ENCODE measurements at regions not wholly inside any gene's neighbourhood (a gene's known extent, or its start where the extent isn't known, plus 50 kb on each side); places are given as distances from the start of the nearest gene placed in this dataset.

DNA sequence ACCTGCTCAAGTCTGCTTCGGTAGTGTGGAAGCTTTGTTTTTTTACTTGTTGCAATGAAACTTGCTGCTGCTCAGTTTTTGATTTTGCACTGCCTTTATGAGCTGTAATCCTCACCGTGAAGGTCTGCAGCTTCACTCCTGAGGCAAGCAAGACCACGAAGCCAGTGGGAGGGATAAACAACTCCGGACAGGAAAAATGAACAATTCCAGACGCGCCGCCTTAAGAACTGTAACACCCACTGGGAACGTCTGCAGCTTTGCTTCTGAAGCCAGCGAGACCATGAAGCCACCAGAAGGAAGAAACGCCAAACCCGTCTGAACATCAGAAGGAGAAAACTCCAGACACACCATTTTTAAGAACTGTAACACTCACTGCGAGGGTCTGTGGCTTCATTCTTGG lies 245.7 kb upstream of the REG3G start:
- DNase-seq (ENCODE audit: low read depth): no peak
- no peak overlapping the region for H3K4me3 ChIP-seq (ENCODE audit: low read depth, low read length)
- TF ChIP-seq, protein P1, sequence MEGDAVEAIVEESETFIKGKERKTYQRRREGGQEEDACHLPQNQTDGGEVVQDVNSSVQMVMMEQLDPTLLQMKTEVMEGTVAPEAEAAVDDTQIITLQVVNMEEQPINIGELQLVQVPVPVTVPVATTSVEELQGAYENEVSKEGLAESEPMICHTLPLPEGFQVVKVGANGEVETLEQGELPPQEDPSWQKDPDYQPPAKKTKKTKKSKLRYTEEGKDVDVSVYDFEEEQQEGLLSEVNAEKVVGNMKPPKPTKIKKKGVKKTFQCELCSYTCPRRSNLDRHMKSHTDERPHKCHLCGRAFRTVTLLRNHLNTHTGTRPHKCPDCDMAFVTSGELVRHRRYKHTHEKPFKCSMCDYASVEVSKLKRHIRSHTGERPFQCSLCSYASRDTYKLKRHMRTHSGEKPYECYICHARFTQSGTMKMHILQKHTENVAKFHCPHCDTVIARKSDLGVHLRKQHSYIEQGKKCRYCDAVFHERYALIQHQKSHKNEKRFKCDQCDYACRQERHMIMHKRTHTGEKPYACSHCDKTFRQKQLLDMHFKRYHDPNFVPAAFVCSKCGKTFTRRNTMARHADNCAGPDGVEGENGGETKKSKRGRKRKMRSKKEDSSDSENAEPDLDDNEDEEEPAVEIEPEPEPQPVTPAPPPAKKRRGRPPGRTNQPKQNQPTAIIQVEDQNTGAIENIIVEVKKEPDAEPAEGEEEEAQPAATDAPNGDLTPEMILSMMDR (IDR thresholded peaks at IDR 0.05; ENCODE audit: insufficient read depth, low read depth, low read length): no peak

DNA sequence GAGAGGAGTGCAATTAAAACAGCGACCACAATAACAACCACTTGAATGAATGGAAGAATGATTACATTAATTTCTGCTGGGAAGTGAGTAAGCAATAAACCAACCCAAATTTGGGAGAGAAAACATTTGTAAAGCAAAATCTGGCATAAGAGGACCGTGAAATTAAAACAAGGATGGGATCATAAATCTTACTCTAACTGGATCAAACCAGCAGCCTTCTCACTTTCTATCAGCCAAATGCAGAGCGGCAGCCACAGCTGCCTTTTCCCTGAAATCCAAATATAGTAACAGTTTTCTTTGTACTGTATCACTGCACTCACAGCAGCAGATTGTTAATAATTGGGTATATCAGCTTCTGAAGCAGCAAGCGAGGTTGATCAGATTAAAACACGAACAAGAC lies 245.2 kb upstream of the REG3G start:
- TF ChIP-seq, protein P1 (IDR thresholded peaks at IDR 0.05; ENCODE audit: insufficient read depth, low read depth, low read length): no peak
- DNase-seq (ENCODE audit: low read depth): no peak
- no peak overlapping the region for H3K4me3 ChIP-seq (ENCODE audit: low read depth, low read length)

DNA sequence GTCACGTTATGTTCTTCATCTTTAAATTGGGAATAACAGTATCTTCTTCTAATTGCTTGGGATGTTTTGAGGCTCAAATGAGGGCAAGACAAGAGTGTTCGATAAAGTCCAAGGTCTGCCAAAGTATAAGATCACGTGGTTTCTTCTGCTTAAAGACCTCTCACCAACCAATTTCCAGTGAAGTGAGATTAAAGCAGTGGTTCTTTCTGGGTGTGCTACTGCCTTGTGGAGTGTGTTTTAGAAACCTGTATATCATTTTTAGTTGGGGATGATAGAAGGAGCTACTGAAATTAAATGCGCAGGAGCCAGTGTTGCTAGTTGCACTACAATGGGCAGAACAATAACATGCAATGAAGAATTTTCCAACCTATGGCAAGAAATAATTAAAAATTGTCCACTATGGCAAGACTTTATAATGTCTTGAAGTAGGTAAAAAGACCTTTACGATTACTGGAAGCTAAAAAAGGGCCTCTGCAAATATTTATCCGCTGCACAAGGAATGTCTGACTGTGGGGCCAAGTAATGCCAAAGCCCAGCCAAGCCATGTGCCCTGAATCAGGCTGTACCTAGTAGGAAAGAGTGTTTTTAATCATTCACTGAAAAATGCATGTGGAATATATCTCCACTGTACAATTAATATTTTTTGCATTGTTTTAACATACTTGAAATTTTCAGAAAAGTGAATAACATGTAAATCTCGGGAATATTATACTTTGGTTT lies 244.5 kb upstream of the REG3G start:
- no peak for DNase-seq (ENCODE audit: low read depth)
- H3K4me3 ChIP-seq (ENCODE audit: low read depth, low read length): no peak overlapping the region
- TF ChIP-seq, protein P1 (IDR thresholded peaks at IDR 0.05; ENCODE audit: insufficient read depth, low read depth, low read length): no peak

DNA sequence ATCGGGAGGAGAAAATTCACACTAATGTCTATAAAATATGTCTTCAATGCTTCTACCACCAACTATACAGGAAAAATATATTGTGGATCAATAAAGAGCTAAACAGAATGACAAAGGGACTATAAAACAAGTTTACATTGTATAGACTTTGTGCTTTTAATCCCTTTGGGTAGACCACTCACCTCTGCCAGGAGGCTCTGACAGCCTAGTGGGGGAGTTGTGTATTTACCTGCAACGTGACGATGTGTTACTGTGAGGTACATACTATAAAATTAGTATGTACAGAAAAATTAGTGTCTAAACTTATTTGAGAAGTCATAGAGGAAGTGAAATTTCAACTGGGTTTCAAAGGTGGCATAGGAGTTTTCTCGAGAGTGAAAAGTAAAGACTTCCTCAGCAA lies 243.3 kb upstream of the REG3G start:
- DNase-seq (ENCODE audit: low read depth): no peak
- no peak overlapping the region for H3K4me3 ChIP-seq (ENCODE audit: low read depth, low read length)
- TF ChIP-seq, protein P1 (IDR thresholded peaks at IDR 0.05; ENCODE audit: insufficient read depth, low read depth, low read length): no peak

DNA sequence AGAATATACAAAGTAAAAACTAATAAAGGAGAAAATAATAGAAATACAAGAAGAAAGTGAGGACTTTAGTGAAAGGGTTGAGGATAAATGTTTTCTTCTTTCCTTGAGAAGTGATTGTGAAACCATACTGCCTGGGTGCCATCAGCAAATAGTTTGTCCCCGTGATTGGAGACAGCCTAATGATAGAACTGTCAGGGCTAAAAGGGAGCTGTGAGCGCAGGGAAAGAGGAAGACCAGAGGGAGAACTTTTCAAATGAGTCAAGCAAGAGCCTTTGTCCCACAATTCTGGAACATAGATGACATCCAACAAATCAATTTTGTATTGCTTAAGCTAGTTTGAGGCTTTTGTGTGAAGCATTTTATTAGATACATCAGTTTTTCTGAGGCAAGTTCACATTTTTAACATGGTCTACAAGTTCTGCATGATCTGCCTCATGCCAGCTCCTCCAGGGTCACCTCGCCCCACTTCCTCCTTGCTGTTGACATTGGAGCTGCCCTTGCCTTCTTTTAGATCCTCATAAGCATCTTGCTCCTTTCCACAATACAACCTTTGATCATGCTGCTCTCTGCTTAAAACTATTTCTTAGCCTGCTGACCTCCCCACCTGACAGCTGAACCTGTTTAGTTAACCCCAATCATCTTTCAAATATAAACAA lies 213.4 kb upstream of the REG3G start:
- no peak for DNase-seq (ENCODE audit: low read depth)
- H3K4me3 ChIP-seq (ENCODE audit: low read depth, low read length): no peak overlapping the region
- TF ChIP-seq, protein P1 (IDR thresholded peaks at IDR 0.05; ENCODE audit: insufficient read depth, low read depth, low read length): no peak

DNA sequence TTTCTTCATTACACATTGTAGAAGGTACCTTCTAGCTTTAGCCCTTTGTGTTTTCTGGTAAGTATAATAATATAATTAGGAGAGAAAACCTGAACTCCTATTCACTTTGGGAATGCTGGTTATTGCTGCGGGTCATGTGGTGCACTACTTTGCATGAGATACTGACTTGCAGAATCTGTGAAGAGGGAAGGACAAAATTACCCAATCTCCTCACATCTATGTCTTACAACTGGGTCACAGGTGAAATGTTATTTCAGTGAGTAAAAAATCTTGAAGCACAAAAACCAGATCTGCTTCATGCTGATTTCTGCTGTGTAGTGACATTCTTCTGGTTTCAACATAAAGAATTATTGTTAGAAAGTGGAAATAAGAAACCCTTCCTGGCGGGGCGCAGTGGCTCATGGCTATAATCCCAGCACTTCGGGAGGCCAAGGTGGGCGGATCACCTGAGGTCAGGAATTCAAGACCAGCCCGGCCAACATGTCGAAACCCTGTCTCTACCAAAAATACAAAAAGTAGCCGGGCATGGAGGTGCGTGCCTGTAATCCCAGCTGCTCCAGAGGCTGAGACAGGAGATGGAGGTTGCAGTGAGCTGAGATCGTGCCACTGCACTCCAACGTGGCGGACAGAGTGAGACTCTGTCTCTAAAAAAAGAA lies 211.0 kb upstream of the REG3G start:
- TF ChIP-seq, protein P1 (IDR thresholded peaks at IDR 0.05; ENCODE audit: insufficient read depth, low read depth, low read length): no peak
- H3K4me3 ChIP-seq (ENCODE audit: low read depth, low read length): no peak overlapping the region
- DNase-seq (ENCODE audit: low read depth): no peak

All from fibroblast of villous mesenchyme (primary cell).